ENCODE measurements at regions not wholly inside any gene's neighbourhood (a gene's known extent, or its start where the extent isn't known, plus 50 kb on each side); places are given as distances from the start of the nearest gene placed in this dataset.

DNA sequence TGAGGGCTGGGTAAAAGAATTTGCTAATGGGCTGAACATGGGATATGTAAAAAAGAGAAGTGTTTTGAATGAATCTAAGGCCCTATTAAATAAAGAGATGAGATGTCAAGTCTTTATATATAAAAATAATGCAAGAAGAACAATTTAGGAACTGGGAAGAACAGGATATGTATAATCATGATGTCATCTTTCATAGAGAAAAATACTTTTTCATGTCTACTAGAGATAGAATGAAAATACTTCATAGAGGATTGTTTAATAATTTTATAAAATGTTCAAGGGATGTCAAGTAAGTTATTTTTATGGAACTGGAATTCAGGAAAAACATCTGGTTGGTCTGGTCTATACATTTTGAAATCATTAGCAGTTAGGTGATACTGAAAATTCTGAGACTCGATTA, 799.0 kb upstream of the CTNND2 start:
- no peak overlapping the region for H3K4me2 ChIP-seq (ENCODE audit: low read length)
- no peaks in the 10 kb centered on the region for H3K4me1 ChIP-seq (ENCODE audit: control insufficient read depth, low read length)
- H3F3A ChIP-seq (ENCODE audit: control insufficient read depth, insufficient read depth) = no peaks in the 10 kb centered on the region
- no peaks in the 10 kb centered on the region for H4K20me1 ChIP-seq (ENCODE audit: control insufficient read depth, insufficient read depth, low read depth, low read length)
- H3K27ac ChIP-seq (ENCODE audit: low read depth, low read length) = no peak overlapping the region
- H3K27me3 ChIP-seq (ENCODE audit: control insufficient read depth, low read length) = no peaks in the 10 kb centered on the region
- H3K79me2 ChIP-seq (ENCODE audit: control insufficient read depth, low read length) = no peaks in the 10 kb centered on the region
- TF ChIP-seq, protein P1, sequence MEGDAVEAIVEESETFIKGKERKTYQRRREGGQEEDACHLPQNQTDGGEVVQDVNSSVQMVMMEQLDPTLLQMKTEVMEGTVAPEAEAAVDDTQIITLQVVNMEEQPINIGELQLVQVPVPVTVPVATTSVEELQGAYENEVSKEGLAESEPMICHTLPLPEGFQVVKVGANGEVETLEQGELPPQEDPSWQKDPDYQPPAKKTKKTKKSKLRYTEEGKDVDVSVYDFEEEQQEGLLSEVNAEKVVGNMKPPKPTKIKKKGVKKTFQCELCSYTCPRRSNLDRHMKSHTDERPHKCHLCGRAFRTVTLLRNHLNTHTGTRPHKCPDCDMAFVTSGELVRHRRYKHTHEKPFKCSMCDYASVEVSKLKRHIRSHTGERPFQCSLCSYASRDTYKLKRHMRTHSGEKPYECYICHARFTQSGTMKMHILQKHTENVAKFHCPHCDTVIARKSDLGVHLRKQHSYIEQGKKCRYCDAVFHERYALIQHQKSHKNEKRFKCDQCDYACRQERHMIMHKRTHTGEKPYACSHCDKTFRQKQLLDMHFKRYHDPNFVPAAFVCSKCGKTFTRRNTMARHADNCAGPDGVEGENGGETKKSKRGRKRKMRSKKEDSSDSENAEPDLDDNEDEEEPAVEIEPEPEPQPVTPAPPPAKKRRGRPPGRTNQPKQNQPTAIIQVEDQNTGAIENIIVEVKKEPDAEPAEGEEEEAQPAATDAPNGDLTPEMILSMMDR (IDR thresholded peaks at IDR 0.05; ENCODE audit: low read depth, low read length, poor library complexity, severe bottlenecking) = no peak
- no peak for TF ChIP-seq EZH2phosphoT487 (IDR thresholded peaks at IDR 0.05; ENCODE audit: borderline replicate concordance, low read length)
- H3K9me2 ChIP-seq (replicated peaks; ENCODE audit: control insufficient read depth, low read length) = no peaks in the 10 kb centered on the region; the same call in 1 of the 2 replicates
- H3K9me3 ChIP-seq (ENCODE audit: control insufficient read depth, insufficient read depth, low read length) = no peaks in the 10 kb centered on the region
- H3K4me3 ChIP-seq (ENCODE audit: low read length) = no peak overlapping the region
- H3K36me3 ChIP-seq (ENCODE audit: control insufficient read depth, low read length) = no peaks in the 10 kb centered on the region

DNA sequence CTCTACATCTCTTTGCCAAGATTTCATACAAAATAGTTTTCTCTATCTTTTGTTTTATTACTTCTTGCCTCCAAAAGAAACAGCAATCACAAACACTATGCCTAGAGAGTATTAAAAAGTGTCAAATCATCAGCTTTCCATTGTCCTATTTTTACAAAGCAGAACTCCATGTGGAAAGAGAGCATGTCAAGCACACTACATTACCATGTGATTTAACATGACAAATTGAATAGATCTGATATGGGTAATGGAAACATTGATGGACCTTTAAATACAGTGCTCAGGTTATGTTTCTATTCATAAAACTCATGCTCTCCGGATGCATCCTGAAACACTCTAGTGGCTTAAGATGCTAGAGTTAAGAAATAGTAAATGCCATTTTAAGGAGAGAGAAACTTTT, 791.4 kb upstream of the CTNND2 start:
- no peaks in the 10 kb centered on the region for H3K79me2 ChIP-seq (ENCODE audit: control insufficient read depth, low read length)
- TF ChIP-seq, protein P1 (IDR thresholded peaks at IDR 0.05; ENCODE audit: low read depth, low read length, poor library complexity, severe bottlenecking) = no peak
- no peak for TF ChIP-seq EZH2phosphoT487 (IDR thresholded peaks at IDR 0.05; ENCODE audit: borderline replicate concordance, low read length)

DNA sequence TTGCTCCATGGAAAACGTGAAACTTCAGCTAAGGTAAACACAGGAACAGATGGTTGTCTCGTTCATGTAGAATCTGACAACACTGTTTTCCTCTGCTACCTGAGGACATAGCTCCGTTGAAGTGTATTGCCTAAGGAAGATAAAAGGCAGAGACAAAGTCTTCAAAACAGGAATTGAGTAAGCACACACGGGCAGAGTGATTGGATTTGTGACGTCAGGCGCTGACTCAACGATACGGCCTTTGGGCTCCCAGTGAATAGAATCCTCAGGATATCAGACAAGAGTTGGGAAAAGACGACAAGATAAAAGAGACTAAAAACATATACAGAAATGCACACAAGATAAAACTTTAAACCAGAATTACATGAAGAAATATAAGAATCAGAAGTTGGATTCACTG, 787.1 kb upstream of the CTNND2 start:
- Histone ChIP-seq H3K79me2 (ENCODE audit: control insufficient read depth, low read length) (no peaks in the 10 kb centered on the region), H3K4me3 (ENCODE audit: low read length) (no peak overlapping the region), H3K27ac (ENCODE audit: low read depth, low read length) (no peak overlapping the region), H3K36me3 (ENCODE audit: control insufficient read depth, low read length) (no peaks in the 10 kb centered on the region), H3K9me2 (replicated peaks; ENCODE audit: control insufficient read depth, low read length) (no peaks in the 10 kb centered on the region), H3K9me3 (ENCODE audit: control insufficient read depth, insufficient read depth, low read length) (no peaks in the 10 kb centered on the region), H4K20me1 (ENCODE audit: control insufficient read depth, insufficient read depth, low read depth, low read length) (no peaks in the 10 kb centered on the region), H3F3A (ENCODE audit: control insufficient read depth, insufficient read depth) (no peaks in the 10 kb centered on the region), H3K27me3 (ENCODE audit: control insufficient read depth, low read length) (no peaks in the 10 kb centered on the region), H3K4me2 (ENCODE audit: low read length) (no peak overlapping the region), H3K4me1 (ENCODE audit: control insufficient read depth, low read length) (no peaks in the 10 kb centered on the region)
- TF ChIP-seq, protein P1 (IDR thresholded peaks at IDR 0.05; ENCODE audit: low read depth, low read length, poor library complexity, severe bottlenecking) = no peak
- no peak for TF ChIP-seq EZH2phosphoT487 (IDR thresholded peaks at IDR 0.05; ENCODE audit: borderline replicate concordance, low read length)

More for the DNA sequence above, 791.4 kb upstream of the CTNND2 start:
- H4K20me1 ChIP-seq (ENCODE audit: control insufficient read depth, insufficient read depth, low read depth, low read length) = no peaks in the 10 kb centered on the region
- no peaks in the 10 kb centered on the region for H3K27me3 ChIP-seq (ENCODE audit: control insufficient read depth, low read length)
- H3K36me3 ChIP-seq (ENCODE audit: control insufficient read depth, low read length) = no peaks in the 10 kb centered on the region
- no peak overlapping the region for H3K4me3 ChIP-seq (ENCODE audit: low read length)
- H3F3A ChIP-seq (ENCODE audit: control insufficient read depth, insufficient read depth) = no peaks in the 10 kb centered on the region
- no peaks in the 10 kb centered on the region for H3K9me2 ChIP-seq (replicated peaks; ENCODE audit: control insufficient read depth, low read length)
- H3K4me2 ChIP-seq (ENCODE audit: low read length) = no peak overlapping the region
- H3K9me3 ChIP-seq (ENCODE audit: control insufficient read depth, insufficient read depth, low read length) = no peaks in the 10 kb centered on the region
- H3K27ac ChIP-seq (ENCODE audit: low read depth, low read length) = no peak overlapping the region
- H3K4me1 ChIP-seq (ENCODE audit: control insufficient read depth, low read length) = no peaks in the 10 kb centered on the region

DNA sequence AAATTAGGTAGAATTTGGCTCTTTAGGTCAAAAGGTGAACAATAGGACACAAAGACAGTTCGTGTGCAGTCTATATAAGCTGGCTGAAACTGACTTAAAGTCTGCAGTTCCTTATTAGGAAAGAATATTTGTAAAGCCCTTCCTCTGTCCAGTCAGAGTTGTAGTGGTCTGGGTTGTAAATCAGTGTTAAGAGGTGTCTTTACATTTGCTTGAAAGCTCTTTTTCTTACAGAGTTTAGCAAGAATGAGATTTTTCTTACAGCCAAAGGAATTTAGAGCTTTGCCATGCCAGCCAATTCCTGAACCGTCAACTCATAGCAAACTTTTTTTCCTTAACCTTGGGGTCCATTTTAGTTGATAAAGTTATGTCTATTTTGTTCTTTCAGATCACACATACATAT, 786.1 kb upstream of the CTNND2 start:
- Histone ChIP-seq H3K4me1 (ENCODE audit: control insufficient read depth, low read length) (no peaks in the 10 kb centered on the region), H4K20me1 (ENCODE audit: control insufficient read depth, insufficient read depth, low read depth, low read length) (no peaks in the 10 kb centered on the region), H3K79me2 (ENCODE audit: control insufficient read depth, low read length) (no peaks in the 10 kb centered on the region), H3F3A (ENCODE audit: control insufficient read depth, insufficient read depth) (no peaks in the 10 kb centered on the region), H3K9me3 (ENCODE audit: control insufficient read depth, insufficient read depth, low read length) (no peaks in the 10 kb centered on the region), H3K36me3 (ENCODE audit: control insufficient read depth, low read length) (no peaks in the 10 kb centered on the region), H3K4me2 (ENCODE audit: low read length) (no peak overlapping the region), H3K27ac (ENCODE audit: low read depth, low read length) (no peak overlapping the region), H3K9me2 (replicated peaks; ENCODE audit: control insufficient read depth, low read length) (no peaks in the 10 kb centered on the region), H3K27me3 (ENCODE audit: control insufficient read depth, low read length) (no peaks in the 10 kb centered on the region), H3K4me3 (ENCODE audit: low read length) (no peak overlapping the region)
- TF ChIP-seq, protein P1 (IDR thresholded peaks at IDR 0.05; ENCODE audit: low read depth, low read length, poor library complexity, severe bottlenecking) = no peak
- TF ChIP-seq EZH2phosphoT487 (IDR thresholded peaks at IDR 0.05; ENCODE audit: borderline replicate concordance, low read length) = no peak

Data from DOHH2 (cell line).